ENCODE measurements at regions not wholly inside any gene's neighbourhood (a gene's known extent, or its start where the extent isn't known, plus 50 kb on each side); places are given as distances from the start of the nearest gene placed in this dataset.

DNA sequence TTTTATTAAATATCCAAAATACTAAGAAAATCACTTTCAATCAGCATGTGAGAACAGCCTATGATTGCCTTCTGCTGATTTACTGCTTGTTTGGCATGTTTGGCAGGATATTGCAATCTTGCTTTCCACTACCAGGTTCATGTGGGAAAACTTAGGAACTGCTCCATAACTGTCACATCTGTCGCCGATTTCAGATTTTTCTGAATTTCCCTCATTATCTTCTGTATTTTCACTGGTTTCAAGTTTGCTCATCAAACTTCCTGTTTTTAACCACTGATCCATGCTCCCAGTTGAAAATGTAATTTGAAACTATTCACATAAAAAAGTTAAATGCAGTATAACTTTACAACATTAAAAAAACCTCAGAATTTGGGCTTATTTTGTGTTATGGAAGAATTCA is 93.0 kb downstream of the NFKBIZ start (continued):
- no peak for TF ChIP-seq HDAC2 (IDR thresholded peaks at IDR 0.05)
- TF ChIP-seq POU2F2 (IDR thresholded peaks at IDR 0.05; ENCODE audit: borderline replicate concordance, low read depth, low read length), result no peak
- TF ChIP-seq SP1 (IDR thresholded peaks at IDR 0.05; ENCODE audit: low read depth, low read length), result no peak
- TF ChIP-seq, protein P1, sequence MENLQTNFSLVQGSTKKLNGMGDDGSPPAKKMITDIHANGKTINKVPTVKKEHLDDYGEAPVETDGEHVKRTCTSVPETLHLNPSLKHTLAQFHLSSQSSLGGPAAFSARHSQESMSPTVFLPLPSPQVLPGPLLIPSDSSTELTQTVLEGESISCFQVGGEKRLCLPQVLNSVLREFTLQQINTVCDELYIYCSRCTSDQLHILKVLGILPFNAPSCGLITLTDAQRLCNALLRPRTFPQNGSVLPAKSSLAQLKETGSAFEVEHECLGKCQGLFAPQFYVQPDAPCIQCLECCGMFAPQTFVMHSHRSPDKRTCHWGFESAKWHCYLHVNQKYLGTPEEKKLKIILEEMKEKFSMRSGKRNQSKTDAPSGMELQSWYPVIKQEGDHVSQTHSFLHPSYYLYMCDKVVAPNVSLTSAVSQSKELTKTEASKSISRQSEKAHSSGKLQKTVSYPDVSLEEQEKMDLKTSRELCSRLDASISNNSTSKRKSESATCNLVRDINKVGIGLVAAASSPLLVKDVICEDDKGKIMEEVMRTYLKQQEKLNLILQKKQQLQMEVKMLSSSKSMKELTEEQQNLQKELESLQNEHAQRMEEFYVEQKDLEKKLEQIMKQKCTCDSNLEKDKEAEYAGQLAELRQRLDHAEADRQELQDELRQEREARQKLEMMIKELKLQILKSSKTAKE (IDR thresholded peaks at IDR 0.05; ENCODE audit: low read depth, poor library complexity, severe bottlenecking), result no peak
- TF ChIP-seq BCL3 (IDR thresholded peaks at IDR 0.05; ENCODE audit: borderline replicate concordance, insufficient read depth, low read depth, low read length, poor library complexity, severe bottlenecking), result peak; percentile 58
- no peak for TF ChIP-seq MYC (IDR thresholded peaks at IDR 0.05; ENCODE audit: insufficient read depth, insufficient read length, insufficient replicate concordance, low read length, severe bottlenecking)
- TF ChIP-seq REST (IDR thresholded peaks at IDR 0.05; ENCODE audit: low read depth, low read length), result no peak
- TF ChIP-seq PAX5 (IDR thresholded peaks at IDR 0.05; ENCODE audit: borderline replicate concordance, low read depth, low read length), result no peak
- TF ChIP-seq, protein P2, sequence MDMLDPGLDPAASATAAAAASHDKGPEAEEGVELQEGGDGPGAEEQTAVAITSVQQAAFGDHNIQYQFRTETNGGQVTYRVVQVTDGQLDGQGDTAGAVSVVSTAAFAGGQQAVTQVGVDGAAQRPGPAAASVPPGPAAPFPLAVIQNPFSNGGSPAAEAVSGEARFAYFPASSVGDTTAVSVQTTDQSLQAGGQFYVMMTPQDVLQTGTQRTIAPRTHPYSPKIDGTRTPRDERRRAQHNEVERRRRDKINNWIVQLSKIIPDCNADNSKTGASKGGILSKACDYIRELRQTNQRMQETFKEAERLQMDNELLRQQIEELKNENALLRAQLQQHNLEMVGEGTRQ (IDR thresholded peaks at IDR 0.05; ENCODE audit: borderline replicate concordance, low read depth, low read length), result no peak
- TF ChIP-seq TCF12 (IDR thresholded peaks at IDR 0.05; ENCODE audit: low read depth, low read length), result no peak
- TF ChIP-seq FOXM1 (IDR thresholded peaks at IDR 0.05; ENCODE audit: low read depth, low read length), result peak; percentile 81; the same call in 1 of the 2 replicates
- TF ChIP-seq PRDM15 (CRISPR knock-in tag; IDR thresholded peaks at IDR 0.05), result no peak
- TF ChIP-seq IKZF1 (conservative IDR thresholded peaks at IDR 0.05), result peak; percentile 96
- TF ChIP-seq RFX5 (IDR thresholded peaks at IDR 0.05; ENCODE audit: low read depth, low read length), result no peak
- no peak for TF ChIP-seq NBN (IDR thresholded peaks at IDR 0.05)
- TF ChIP-seq HDAC6 (IDR thresholded peaks at IDR 0.05; ENCODE audit: unreplicated experiment), result no peak
- no peak for TF ChIP-seq WRNIP1 (IDR thresholded peaks at IDR 0.05; ENCODE audit: borderline replicate concordance, low read depth, low read length)
- no peak for TF ChIP-seq MTA3 (IDR thresholded peaks at IDR 0.05; ENCODE audit: borderline replicate concordance, low read length)
- TF ChIP-seq YY1 (IDR thresholded peaks at IDR 0.05; ENCODE audit: low read depth, low read length), result no peak
- no peak for TF ChIP-seq SREBF1 (IDR thresholded peaks at IDR 0.05; ENCODE audit: low read length)
